HG02759 (cell line): ENCODE measurements at regions not wholly inside any gene's neighbourhood (a gene's known extent, or its start where the extent isn't known, plus 50 kb on each side); places are given as distances from the start of the nearest gene placed in this dataset.

Experiments
- ATAC-seq: cut with Tn5 transposase; IDR thresholded peaks from one replicate; pipeline ENCODE4 v1.9.1; 2021; ENCODE audit warnings: mild to moderate bottlenecking, moderate library complexity; ENCODE audit not compliant: unreplicated experiment

DNA sequence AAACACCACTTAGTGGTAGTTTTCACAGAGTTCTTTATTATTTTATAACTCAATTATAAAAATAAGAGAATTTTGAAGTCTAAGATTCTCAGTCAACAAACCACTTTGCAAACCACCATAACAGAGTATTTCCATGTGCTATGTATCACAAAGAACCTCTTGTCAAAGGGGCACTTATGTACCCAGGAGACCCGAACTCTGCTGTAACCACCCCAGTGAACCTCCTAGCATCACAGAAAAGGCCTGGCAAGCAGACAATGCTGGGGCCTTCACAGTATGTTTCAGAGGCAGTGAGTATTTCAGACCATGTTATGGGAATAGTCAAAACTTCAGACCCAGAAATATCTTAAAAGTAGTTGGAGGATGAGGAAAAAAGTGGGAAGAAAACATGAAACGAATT is 714.1 kb downstream of the EFNB2 start:
- ATAC-seq, result no peak

- ATAC-seq, result no peak
These were observed 715.0 kb downstream of the EFNB2 start for GRCh38 chr13:105820415-105820814.

DNA sequence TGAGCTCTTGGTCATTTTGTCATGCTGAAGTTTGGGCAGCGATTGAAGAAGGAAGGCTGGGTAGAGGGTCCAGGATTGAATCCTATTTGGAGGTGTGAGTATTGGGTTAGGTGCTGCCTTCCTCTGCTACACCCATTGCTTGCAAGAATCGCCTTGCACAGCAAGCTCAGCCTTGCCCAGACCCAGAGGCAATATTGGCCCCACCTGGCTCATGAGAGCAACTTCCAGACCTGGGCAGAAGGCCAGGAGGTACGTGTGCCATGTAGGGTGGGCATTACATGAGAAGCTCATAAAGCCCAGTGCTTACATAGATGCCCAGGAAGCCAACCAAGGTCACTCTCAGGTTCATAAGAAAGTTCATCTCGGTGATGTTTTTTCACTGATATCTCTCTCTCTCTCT is 718.0 kb downstream of the EFNB2 start:
- no peak for ATAC-seq

GRCh38 chr13:105816994-105817393 is 718.5 kb downstream of the EFNB2 start:
- no peak for ATAC-seq

DNA sequence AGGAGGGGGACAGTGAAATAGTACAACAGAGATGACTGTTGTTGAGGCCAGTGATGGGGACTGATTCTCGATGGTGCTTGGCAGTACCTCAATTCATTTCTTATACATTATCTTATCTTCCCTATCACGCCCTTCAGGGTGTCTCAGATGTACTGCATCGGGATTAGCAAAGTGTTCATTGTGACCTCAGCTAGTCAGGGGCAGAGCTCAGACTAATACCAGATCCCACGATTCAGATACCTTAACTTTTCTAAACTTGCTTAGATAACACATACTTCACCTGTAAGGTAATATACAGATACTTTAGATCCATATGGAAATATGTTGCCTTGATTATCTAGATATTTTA is 720.6 kb downstream of the EFNB2 start:
- no peak for ATAC-seq

GRCh38 chr13:105814219-105814901 is 721.1 kb downstream of the EFNB2 start:
- no peak for ATAC-seq

DNA sequence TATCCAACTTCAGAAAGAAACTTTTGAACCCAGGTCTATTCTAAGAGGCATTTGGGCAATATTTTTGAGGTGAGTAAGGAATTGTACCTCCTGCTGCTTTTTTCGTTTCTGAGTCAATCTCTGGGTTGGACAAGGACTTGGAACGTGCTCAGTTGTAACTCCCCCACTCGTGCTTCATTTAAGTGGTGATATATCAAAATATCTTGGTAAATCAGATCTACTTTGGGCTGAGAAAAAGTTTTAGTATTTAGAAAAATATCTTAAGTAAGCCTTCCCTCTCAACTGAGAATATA is 728.9 kb downstream of the EFNB2 start:
- no peak for ATAC-seq

DNA sequence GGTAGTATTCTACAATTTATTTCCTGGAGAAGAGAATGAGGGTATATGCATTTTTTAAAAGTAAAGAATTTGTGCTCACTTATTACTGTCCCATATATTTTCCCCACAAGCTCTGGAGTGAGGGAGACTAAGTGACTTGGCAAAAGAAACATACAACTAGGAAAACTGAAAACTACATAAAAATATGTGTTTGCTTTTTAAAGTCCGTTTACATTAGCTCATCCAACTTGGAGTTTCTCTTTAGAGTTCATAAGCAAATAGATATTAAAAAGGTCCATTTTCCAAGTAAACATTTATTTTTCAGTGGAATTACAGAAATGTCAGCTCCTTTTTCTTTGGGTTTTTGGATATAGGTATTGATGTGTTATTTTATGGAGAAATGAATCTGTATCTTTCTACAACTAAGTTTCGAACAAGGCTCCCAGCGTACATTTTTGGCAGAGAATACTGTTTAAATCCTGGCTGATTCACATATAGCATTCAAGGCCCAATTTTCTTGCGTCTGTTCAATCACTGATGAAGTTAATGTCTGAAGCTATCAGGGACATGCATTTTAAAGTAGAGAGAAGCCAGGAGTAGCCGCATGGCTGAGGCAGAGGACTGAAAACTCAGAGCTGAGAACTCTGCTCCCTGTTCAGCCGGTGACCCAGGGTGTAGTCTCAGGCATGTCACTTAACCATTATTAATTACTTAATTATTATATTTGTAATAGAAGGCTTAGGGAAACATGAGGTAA is 729.4 kb downstream of the EFNB2 start:
- no peak for ATAC-seq

DNA sequence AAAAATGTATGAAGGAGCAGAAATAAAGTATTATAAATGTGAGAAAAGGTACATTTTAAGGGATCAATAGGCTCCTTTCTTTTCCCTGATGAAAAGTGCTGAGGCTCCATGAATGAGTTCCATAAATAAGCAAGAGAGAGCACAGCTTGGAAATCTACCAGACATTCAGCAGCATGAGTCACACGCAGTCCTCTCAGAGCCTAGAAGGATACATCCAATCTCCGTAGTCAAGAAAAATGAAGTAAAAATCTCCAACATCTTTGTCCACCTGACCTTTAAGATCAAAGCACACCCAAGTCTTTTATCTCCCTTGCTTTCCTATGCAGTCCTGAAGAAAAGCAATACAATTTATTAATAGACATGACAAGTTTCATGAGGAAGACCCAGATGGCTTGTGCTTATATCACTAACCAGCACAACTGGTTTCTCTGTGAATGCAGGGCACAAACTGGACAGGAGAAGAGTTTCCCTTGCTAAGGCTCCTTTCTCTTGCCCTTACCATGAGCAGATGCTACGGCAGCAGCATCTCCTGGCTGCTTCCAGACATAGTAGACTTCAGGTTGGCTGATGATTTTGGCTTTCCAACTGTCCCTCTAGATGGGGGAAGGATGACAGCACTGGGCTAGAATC is 730.8 kb downstream of the EFNB2 start:
- ATAC-seq, result no peak

DNA sequence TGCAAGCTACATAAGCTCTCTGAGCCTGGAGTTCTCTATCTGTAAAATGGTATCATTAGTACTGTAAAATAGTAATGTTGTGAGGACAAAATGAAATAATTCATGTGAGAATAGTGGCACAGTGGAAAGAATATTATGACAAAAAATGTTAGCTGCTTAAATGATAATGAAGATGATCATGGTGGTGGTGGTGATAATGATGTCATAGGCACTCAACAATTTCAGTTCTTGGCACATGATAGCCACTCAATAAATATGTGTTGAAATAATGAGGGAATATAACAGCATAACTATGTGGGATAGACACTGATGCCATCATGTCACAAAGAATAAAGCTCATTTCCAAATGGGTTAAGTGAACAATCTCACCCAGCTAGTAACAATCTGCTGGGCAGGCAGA is 736.3 kb downstream of the EFNB2 start:
- ATAC-seq, result no peak

DNA sequence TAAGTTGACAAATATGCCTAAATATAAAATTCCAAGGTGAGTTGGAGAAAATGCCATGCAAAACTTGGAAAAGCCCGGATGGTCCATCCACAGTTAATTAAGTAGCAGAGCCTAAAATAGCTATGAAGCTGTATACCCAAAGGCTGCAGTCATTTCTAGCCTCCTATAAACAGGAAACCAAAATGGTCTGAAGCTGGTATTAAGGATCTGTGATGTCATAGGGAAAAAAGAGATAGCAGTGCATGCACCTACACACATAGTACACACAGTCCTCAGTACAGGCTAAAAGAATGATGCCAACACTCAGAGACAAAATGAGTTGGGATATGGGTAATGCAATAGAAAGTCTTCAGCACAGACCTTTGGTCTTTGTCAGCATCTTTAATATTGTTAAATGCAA is 736.9 kb downstream of the EFNB2 start:
- no peak for ATAC-seq

DNA sequence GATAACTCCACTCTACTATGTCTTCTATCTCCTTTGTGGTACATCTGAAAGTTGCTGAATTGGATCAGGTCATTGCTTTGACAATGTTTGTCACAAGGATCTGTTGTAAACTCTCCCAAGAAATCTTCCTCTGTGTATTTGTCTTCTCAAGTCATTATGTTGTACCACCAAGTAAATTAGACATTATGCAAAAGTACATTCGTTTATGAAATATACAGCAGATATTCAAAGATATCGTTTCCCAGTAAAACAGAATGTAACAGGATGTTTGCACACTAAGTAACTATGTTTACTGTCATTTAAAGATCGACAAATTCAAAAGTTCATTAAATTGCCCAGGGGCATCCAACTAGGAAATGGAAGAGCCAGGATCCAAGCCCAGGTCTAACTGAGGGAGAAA is 739.4 kb downstream of the EFNB2 start:
- ATAC-seq, result no peak

GRCh38 chr13:105790923-105791322 is 744.5 kb downstream of the EFNB2 start:
- no peak for ATAC-seq

GRCh38 chr13:105788530-105788929 is 746.9 kb downstream of the EFNB2 start:
- ATAC-seq, result no peak

- no peak for ATAC-seq
These were observed 747.8 kb downstream of the EFNB2 start for GRCh38 chr13:105787632-105788031.

GRCh38 chr13:105785436-105785835 is 750.0 kb downstream of the EFNB2 start:
- no peak for ATAC-seq

- no peak for ATAC-seq
These were observed 752.2 kb downstream of the EFNB2 start for GRCh38 chr13:105783261-105783660.

DNA sequence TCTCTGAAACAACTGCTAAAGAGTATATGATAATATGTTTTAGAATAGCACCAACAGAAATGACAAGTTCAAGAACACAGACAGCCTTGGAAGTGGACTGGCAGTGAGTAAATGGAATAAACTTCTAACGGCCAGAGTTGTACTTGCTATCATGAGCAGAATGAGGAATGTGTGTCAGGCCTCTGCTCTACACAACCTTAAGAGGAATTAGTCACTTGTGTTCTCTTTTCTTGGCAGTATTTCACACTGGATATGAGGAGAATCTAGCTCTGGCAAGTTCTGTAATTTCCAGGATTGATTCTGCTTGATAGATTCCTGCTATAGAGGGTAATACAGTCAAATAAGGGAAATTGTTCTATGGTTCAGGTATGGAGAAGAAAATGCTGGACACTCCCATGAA is 757.3 kb downstream of the EFNB2 start:
- ATAC-seq, result no peak

DNA sequence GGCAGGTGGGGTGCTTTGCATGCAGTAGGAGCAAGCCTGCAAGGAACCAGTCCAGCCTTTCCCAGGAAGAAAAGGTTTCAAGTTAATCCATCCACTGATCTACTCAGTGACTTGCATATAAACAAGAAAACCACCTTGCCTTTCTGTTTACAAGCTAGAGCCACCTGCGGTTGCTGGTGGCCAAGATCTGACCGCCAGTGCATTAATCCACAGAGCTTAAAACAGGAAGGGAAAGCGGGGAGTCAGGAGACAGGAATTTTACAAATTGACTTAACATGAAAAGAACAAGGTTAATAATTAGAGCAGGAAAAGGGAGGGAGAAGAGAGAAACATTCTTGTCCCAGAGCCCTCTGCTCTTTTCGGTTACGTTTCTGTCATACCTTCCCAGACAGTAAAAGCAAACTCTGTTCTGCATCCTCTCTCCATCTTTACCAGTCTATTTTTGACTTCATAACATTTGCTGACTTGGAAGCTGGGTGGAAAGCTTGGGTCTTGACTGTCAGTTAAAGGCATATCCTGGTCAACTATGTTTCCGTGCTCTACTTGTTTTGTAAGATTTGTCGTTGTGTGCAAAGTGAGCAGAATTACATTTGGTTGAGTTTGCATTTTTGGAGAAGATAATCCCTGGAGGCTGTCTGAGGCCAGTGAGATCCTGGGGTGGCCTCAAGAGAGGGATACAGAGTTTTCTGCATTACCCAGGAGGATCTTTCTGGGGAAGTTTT is 760.6 kb downstream of the EFNB2 start:
- no peak for ATAC-seq

GRCh38 chr13:105773863-105774538 is 761.5 kb downstream of the EFNB2 start:
- ATAC-seq, result no peak

- ATAC-seq, result no peak
These were observed 762.2 kb downstream of the EFNB2 start for GRCh38 chr13:105773241-105773640.
